DND-41 (cell line): ENCODE measurements at regions not wholly inside any gene's neighbourhood (a gene's known extent, or its start where the extent isn't known, plus 50 kb on each side); places are given as distances from the start of the nearest gene placed in this dataset.

Experiments used
- EZH2 ChIP-seq: IDR thresholded peaks from 3 replicates; pipeline ENCODE4 v1.6.1; 2012; ENCODE audit warnings: borderline replicate concordance, low read depth, mild to moderate bottlenecking, moderate library complexity, low read length, inconsistent platforms; ENCODE audit not compliant: severe bottlenecking
- TF ChIP-seq, protein P1 (sequence below): IDR thresholded peaks from 2 replicates; pipeline ENCODE4 v1.5.1; 2012; ENCODE audit warnings: borderline replicate concordance, low read length, moderate library complexity, mild to moderate bottlenecking; ENCODE audit not compliant: poor library complexity, severe bottlenecking; ENCODE audit errors: extremely low read depth

DNA sequence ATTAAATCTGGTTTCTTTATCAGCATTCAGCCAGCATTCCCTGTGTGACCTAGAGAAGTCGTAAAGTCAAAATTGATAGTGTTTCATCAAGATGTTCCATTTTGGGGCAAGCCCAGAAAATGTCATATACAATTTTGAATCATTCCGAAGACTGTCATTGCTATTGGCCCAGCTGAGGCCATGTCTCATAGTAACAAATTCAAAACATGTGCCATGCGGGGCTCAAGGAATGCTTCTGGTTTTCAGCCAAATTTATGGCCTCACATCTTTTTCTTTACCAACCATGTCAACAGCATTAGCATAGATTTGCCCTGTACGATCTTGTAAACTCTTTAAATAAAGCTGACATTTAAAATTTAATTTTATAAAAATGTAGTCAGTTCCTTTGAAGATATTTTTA, 314.7 kb downstream of the PAX1 start:
- TF ChIP-seq, protein P1, sequence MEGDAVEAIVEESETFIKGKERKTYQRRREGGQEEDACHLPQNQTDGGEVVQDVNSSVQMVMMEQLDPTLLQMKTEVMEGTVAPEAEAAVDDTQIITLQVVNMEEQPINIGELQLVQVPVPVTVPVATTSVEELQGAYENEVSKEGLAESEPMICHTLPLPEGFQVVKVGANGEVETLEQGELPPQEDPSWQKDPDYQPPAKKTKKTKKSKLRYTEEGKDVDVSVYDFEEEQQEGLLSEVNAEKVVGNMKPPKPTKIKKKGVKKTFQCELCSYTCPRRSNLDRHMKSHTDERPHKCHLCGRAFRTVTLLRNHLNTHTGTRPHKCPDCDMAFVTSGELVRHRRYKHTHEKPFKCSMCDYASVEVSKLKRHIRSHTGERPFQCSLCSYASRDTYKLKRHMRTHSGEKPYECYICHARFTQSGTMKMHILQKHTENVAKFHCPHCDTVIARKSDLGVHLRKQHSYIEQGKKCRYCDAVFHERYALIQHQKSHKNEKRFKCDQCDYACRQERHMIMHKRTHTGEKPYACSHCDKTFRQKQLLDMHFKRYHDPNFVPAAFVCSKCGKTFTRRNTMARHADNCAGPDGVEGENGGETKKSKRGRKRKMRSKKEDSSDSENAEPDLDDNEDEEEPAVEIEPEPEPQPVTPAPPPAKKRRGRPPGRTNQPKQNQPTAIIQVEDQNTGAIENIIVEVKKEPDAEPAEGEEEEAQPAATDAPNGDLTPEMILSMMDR = no peak
- no peak for TF ChIP-seq EZH2
